ENCODE measurements at regions not wholly inside any gene's neighbourhood (a gene's known extent, or its start where the extent isn't known, plus 50 kb on each side); places are given as distances from the start of the nearest gene placed in this dataset.
A peak's percentile ranks its signal among the peaks of the same experiment; 100 is the strongest.

GRCh38 chr5:135697959-135698345, 119.2 kb upstream of the CXCL14 start:
- no peak for DNase-seq

GRCh38 chr5:135697251-135697958, 118.6 kb upstream of the CXCL14 start:
- no peak for DNase-seq

GRCh38 chr5:135696317-135696716, 117.5 kb upstream of the CXCL14 start:
- DNase-seq = no peak

- no peak for DNase-seq
Measured at GRCh38 chr5:135695656-135696313, 117.0 kb upstream of the CXCL14 start.

- no peak for DNase-seq
Measured at GRCh38 chr5:135694906-135695305, 116.1 kb upstream of the CXCL14 start.

- DNase-seq = no peak
Measured at GRCh38 chr5:135694012-135694411, 115.2 kb upstream of the CXCL14 start.

GRCh38 chr5:135693371-135693955, 114.7 kb upstream of the CXCL14 start:
- no peak for DNase-seq

- no peak for DNase-seq
Measured at GRCh38 chr5:135691044-135691443, 112.3 kb upstream of the CXCL14 start.

- DNase-seq = no peak
Measured at GRCh38 chr5:135690466-135690865, 111.7 kb upstream of the CXCL14 start.

- DNase-seq = no peak
Measured at GRCh38 chr5:135689506-135689905, 110.7 kb upstream of the CXCL14 start.

GRCh38 chr5:135688385-135688784, 109.6 kb upstream of the CXCL14 start:
- DNase-seq = no peak

- DNase-seq = no peak
Measured at GRCh38 chr5:135683189-135683588, 104.4 kb upstream of the CXCL14 start.

- no peak for DNase-seq
Measured at GRCh38 chr5:135680713-135681112, 101.9 kb upstream of the CXCL14 start.

- DNase-seq = no peak
Measured at GRCh38 chr5:135678640-135679268, 100.0 kb upstream of the CXCL14 start.

- no peak for DNase-seq
Measured at GRCh38 chr5:135671966-135672365, 93.2 kb upstream of the CXCL14 start.

- DNase-seq = no peak
Measured at GRCh38 chr5:135671052-135671705, 92.4 kb upstream of the CXCL14 start.

- no peak for DNase-seq
Measured at GRCh38 chr5:135670588-135670987, 91.8 kb upstream of the CXCL14 start.

GRCh38 chr5:135669416-135669815, 90.6 kb upstream of the CXCL14 start:
- DNase-seq = peak; percentile 38

- DNase-seq = no peak
Measured at GRCh38 chr5:135667673-135668072, 88.9 kb upstream of the CXCL14 start.

GRCh38 chr5:135667204-135667603, 88.4 kb upstream of the CXCL14 start:
- no peak for DNase-seq

GRCh38 chr5:135662683-135663082, 83.9 kb upstream of the CXCL14 start:
- DNase-seq = no peak

- no peak for DNase-seq
Measured at GRCh38 chr5:135662061-135662481, 83.3 kb upstream of the CXCL14 start.

GRCh38 chr5:135660826-135661575, 82.2 kb upstream of the CXCL14 start:
- no peak for DNase-seq

Data from NCI-H1694 treated with DMSO at 0.1 percent for 48 hours (cell line).